ENCODE measurements at regions not wholly inside any gene's neighbourhood (a gene's known extent, or its start where the extent isn't known, plus 50 kb on each side); places are given as distances from the start of the nearest gene placed in this dataset.

- H3K4me3 Mint-ChIP-seq (ENCODE audit: unreplicated experiment): no peak overlapping the region
- ChIA-PET POLR2A (interaction anchor here (0.5 to 1.6 kb wide), 3 partner anchors 26 to 743 kb away, joined by 3 read pairs; no protein-coding TSS in a partner anchor), CTCF (interaction anchor here (1.0 kb wide), 1 partner anchor 63 kb away, joined by 3 read pairs; no protein-coding TSS in a partner anchor)
- peak; percentile 29 for DNase-seq (ENCODE audit: unreplicated experiment)
- BruUV-seq (replicated peaks): no TSS peak
- no peaks in the 10 kb centered on the region for H3K27me3 Mint-ChIP-seq (ENCODE audit: insufficient read depth, unreplicated experiment)
- H3K4me1 Mint-ChIP-seq (ENCODE audit: insufficient read depth, unreplicated experiment): peaks cover 42% of the 10 kb centered on the region
- H3K27ac Mint-ChIP-seq (ENCODE audit: low read depth, unreplicated experiment): peak overlapping the region; percentile 96
- no peak for TF ChIP-seq CTCF (IDR thresholded peaks at IDR 0.05; ENCODE audit: unreplicated experiment)
- H3K36me3 Mint-ChIP-seq (ENCODE audit: insufficient read depth, unreplicated experiment): no peaks in the 10 kb centered on the region
- H3K9me3 Mint-ChIP-seq (ENCODE audit: unreplicated experiment): no peaks in the 10 kb centered on the region
- intact Hi-C loops (cut with micrococcal nuclease): no loop called here
These were observed 617.0 kb upstream of the CDH2 start for GRCh38 chr18:28793901-28794300.

DNA sequence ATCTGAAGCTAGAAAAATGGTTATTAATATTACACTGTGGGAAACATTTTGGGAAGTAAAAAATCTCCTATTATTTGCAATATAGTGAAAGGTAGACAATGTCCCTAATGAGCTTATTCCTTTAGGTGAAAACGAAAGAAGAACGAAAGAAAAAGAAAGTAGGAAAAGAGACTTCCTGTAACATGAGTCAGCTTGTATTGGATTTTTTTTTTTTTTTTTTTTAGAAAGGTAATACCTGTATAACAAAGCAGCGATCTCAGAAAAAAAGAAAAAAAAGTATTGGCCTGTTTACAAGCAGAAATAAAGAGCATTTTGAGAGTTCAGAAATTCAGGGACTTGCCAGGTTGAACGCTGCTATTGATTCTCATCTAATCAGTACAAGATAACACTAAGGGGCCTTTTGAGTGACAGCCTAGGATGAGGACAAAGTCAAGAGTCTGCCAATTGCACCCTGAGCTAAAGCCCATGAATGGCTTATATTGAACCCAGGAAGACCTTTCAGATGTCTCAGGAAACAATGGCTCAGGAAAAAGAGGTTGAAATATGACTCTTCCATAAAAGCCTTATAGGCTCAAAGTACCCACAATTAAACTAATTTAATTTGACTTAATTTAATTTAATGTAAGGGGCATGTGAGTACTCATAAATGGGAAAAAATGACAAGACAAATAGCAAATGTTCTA is 615.6 kb upstream of the CDH2 start:
- BruUV-seq (replicated peaks): no TSS peak
- CTCF ChIA-PET: interaction anchor here (0.6 kb wide), 2 partner anchors 10 to 12 kb away, joined by 3 to 4 read pairs; no protein-coding TSS in a partner anchor
- intact Hi-C loops (cut with micrococcal nuclease): no loop called here

GRCh38 chr18:28791101-28791500 is 614.2 kb upstream of the CDH2 start:
- DNase-seq (ENCODE audit: unreplicated experiment): no peak
- Mint-ChIP-seq H3K27ac (ENCODE audit: low read depth, unreplicated experiment) (peak overlapping the region; percentile 42), H3K4me3 (ENCODE audit: unreplicated experiment) (no peak overlapping the region), H3K27me3 (ENCODE audit: insufficient read depth, unreplicated experiment) (no peaks in the 10 kb centered on the region), H3K4me1 (ENCODE audit: insufficient read depth, unreplicated experiment) (peaks cover 42% of the 10 kb centered on the region), H3K9me3 (ENCODE audit: unreplicated experiment) (no peaks in the 10 kb centered on the region), H3K36me3 (ENCODE audit: insufficient read depth, unreplicated experiment) (no peaks in the 10 kb centered on the region)
- POLR2A ChIA-PET: no interaction called here
- no peak for TF ChIP-seq CTCF (IDR thresholded peaks at IDR 0.05; ENCODE audit: unreplicated experiment)
- intact Hi-C loops (cut with micrococcal nuclease): no loop called here
- no TSS peak for BruUV-seq (replicated peaks)
- CTCF ChIA-PET: no interaction called here

More for the DNA sequence above, 615.6 kb upstream of the CDH2 start:
- no peak for TF ChIP-seq CTCF (IDR thresholded peaks at IDR 0.05; ENCODE audit: unreplicated experiment)
- POLR2A ChIA-PET: interaction anchor here (0.7 to 1.5 kb wide), 2 partner anchors 25 to 111 kb away, joined by 3 to 6 read pairs; no protein-coding TSS in a partner anchor
- peak; percentile 33 for DNase-seq (ENCODE audit: unreplicated experiment)
- Mint-ChIP-seq H3K9me3 (ENCODE audit: unreplicated experiment) (no peaks in the 10 kb centered on the region), H3K36me3 (ENCODE audit: insufficient read depth, unreplicated experiment) (no peaks in the 10 kb centered on the region), H3K27me3 (ENCODE audit: insufficient read depth, unreplicated experiment) (no peaks in the 10 kb centered on the region), H3K4me3 (ENCODE audit: unreplicated experiment) (peak overlapping the region; percentile 63), H3K4me1 (ENCODE audit: insufficient read depth, unreplicated experiment) (peaks cover 42% of the 10 kb centered on the region), H3K27ac (ENCODE audit: low read depth, unreplicated experiment) (peak overlapping the region; percentile 96)

- DNase-seq (ENCODE audit: unreplicated experiment): no peak
- ChIA-PET POLR2A (no interaction called here), CTCF (interaction anchor here (0.7 kb wide), 1 partner anchor 25 kb away, joined by 3 read pairs; no protein-coding TSS in a partner anchor)
- no peak overlapping the region for H3K27ac Mint-ChIP-seq (ENCODE audit: low read depth, unreplicated experiment)
- peaks cover 32% of the 10 kb centered on the region for H3K4me1 Mint-ChIP-seq (ENCODE audit: insufficient read depth, unreplicated experiment)
- no peaks in the 10 kb centered on the region for H3K9me3 Mint-ChIP-seq (ENCODE audit: unreplicated experiment)
- no peak for TF ChIP-seq CTCF (IDR thresholded peaks at IDR 0.05; ENCODE audit: unreplicated experiment)
- no peaks in the 10 kb centered on the region for H3K36me3 Mint-ChIP-seq (ENCODE audit: insufficient read depth, unreplicated experiment)
- BruUV-seq (replicated peaks): no TSS peak
- intact Hi-C loops (cut with micrococcal nuclease): no loop called here
- no peaks in the 10 kb centered on the region for H3K27me3 Mint-ChIP-seq (ENCODE audit: insufficient read depth, unreplicated experiment)
- no peak overlapping the region for H3K4me3 Mint-ChIP-seq (ENCODE audit: unreplicated experiment)
These were observed 612.6 kb upstream of the CDH2 start for GRCh38 chr18:28789502-28789901.

All from MCF 10A (cell line).